Panc1 (cell line): ENCODE measurements at regions not wholly inside any gene's neighbourhood (a gene's known extent, or its start where the extent isn't known, plus 50 kb on each side); places are given as distances from the start of the nearest gene placed in this dataset.

Source experiments
- ATAC-seq: fragments of 200-7000 bp; cut with Tn5 transposase; 2 replicates; pipeline ENCODE4 v1.9.1; 2020; ENCODE audit warnings: mild to moderate bottlenecking, moderate library complexity
- BruUV-seq: library from RNA; stranded (reverse); fragments of 400-500 nt; replicated peaks from 2 replicates; lab custom pipeline; 2021; lab: Mats Ljungman, UMichigan
- CTCF ChIA-PET: fragments of 300-600 bp; sonication (Branson Sonifier 250); formaldehyde crosslinking; loops from one replicate; lab custom pipeline; 2022; ENCODE audit warnings: antibody characterized with exemption; lab: Charles Lee
- POLR2A ChIA-PET: fragments of 300-600 bp; sonication (Branson Sonifier 250); formaldehyde crosslinking; loops from one replicate; lab custom pipeline; 2022; ENCODE audit warnings: antibody characterized with exemption; lab: Charles Lee
- DNase-seq: peaks from one replicate; pipeline ENCODE4 v3.0.0-alpha.2; 2010; ENCODE audit warnings: low read depth, low spot score
- H3K27ac ChIP-seq: 2 replicates; pipeline ENCODE4 v1.5.1; 2011; ENCODE audit warnings: mild to moderate bottlenecking, low read length, inconsistent platforms
- H3K27me3 ChIP-seq: fragments of 200-500 bp; sonication (Bioruptor generic); 2 replicates; pipeline ENCODE4 v1.6.0; 2014; ENCODE audit warnings: low read length, inconsistent platforms; ENCODE audit not compliant: control insufficient read depth, insufficient read depth
- H3K36me3 ChIP-seq: fragments of 200-500 bp; sonication (Bioruptor generic); 2 replicates; pipeline ENCODE4 v1.5.1; 2014; ENCODE audit warnings: inconsistent platforms, mild to moderate bottlenecking, low read length, moderate library complexity; ENCODE audit not compliant: control insufficient read depth, insufficient read depth
- H3K4me1 ChIP-seq: 2 replicates; pipeline ENCODE4 v1.5.1; 2011; ENCODE audit warnings: inconsistent platforms, mild to moderate bottlenecking, low read length, moderate library complexity; ENCODE audit not compliant: control insufficient read depth, insufficient read depth
- H3K4me3 ChIP-seq, 2 experiments: 2 replicates each; pipeline ENCODE4 v1.5.1; 2011 to 2012; ENCODE audit warnings: low read depth in 2 of 2, low read length in 2 of 2, mild to moderate bottlenecking in 2 of 2, inconsistent platforms in 1 of 2, moderate library complexity in 1 of 2
- H3K9me3 ChIP-seq: fragments of 200-500 bp; sonication (Bioruptor generic); 2 replicates; pipeline ENCODE4 v1.5.1; 2014; ENCODE audit warnings: low read depth, mild to moderate bottlenecking, inconsistent platforms, low read length, moderate library complexity; ENCODE audit not compliant: control insufficient read depth, insufficient read depth
- CTCF ChIP-seq: fragments of 450-650 bp; IDR thresholded peaks from 2 replicates; pipeline ENCODE4 v1.5.1; 2017; ENCODE audit warnings: mild to moderate bottlenecking
- POLR2AphosphoS5 ChIP-seq: IDR thresholded peaks from 2 replicates; pipeline ENCODE4 v1.6.1; 2012; ENCODE audit warnings: mild to moderate bottlenecking, low read depth, low read length, moderate library complexity
- REST ChIP-seq, 2 experiments: IDR thresholded peaks; 2 replicates each; pipeline ENCODE4 v1.6.1; 2011 to 2012; ENCODE audit warnings: low read depth in 2 of 2, control low read depth in 1 of 2, low read length in 1 of 2, mild to moderate bottlenecking in 1 of 2, moderate library complexity in 1 of 2; ENCODE audit not compliant: insufficient read depth in 1 of 2
- SIN3A ChIP-seq: IDR thresholded peaks from 2 replicates; pipeline ENCODE4 v1.6.1; 2012; ENCODE audit warnings: low read depth, mild to moderate bottlenecking, low read length, moderate library complexity, borderline replicate concordance; ENCODE audit not compliant: insufficient read depth
- TCF7L2 ChIP-seq: IDR thresholded peaks from 2 replicates; pipeline ENCODE4 v1.6.1; 2011; ENCODE audit warnings: mild to moderate bottlenecking, low read depth, low read length, inconsistent platforms
- in situ Hi-C: cut with HindIII; loops from 2 replicates; pipeline ENCODE4 v1.10.0; 2016; ENCODE audit warnings: low sequenced_read_pairs, low pct_unique_long_range_greater_than_20kb
- intact Hi-C: fragments of 100-400 bp; cut with micrococcal nuclease; formaldehyde crosslinking; loops from one replicate; pipeline ENCODE4 v1.10.0; 2022; ENCODE audit not compliant: unreplicated experiment

- no peaks in the 10 kb centered on the region for H3K4me1 ChIP-seq
- H3K27ac ChIP-seq, result no peak overlapping the region
- no peak for DNase-seq
- in situ Hi-C loops (no loop called here), intact Hi-C loops (no loop called here)
- no peak for ATAC-seq
- H3K9me3 ChIP-seq, result no peaks in the 10 kb centered on the region
- no TSS peak for BruUV-seq
- no peak for TF ChIP-seq CTCF
- no peak for TF ChIP-seq POLR2AphosphoS5
- TF ChIP-seq SIN3A, result no peak
- TF ChIP-seq TCF7L2, result no peak
- TF ChIP-seq REST (IDR thresholded peaks at IDR 0.05; ENCODE audit: insufficient read depth in 1 of 2, low read depth in 2 of 2, low read length in 1 of 2), result no peak
- H3K27me3 ChIP-seq, result peaks cover 7% of the 10 kb centered on the region
- H3K4me3 ChIP-seq, result no peak overlapping the region
- ChIA-PET CTCF (no interaction called here), POLR2A (interaction anchor here (0.6 kb wide), 1 partner anchor 369 kb away, joined by 3 read pairs; no protein-coding TSS in a partner anchor)
- no peaks in the 10 kb centered on the region for H3K36me3 ChIP-seq
These were observed 336.3 kb upstream of the KIF2A start for GRCh38 chr5:61969755-61970154.

- H3K27me3 ChIP-seq, result peaks cover 7% of the 10 kb centered on the region
- H3K9me3 ChIP-seq, result no peaks in the 10 kb centered on the region
- intact Hi-C loops, result no loop called here
- no peak for DNase-seq
- H3K27ac ChIP-seq, result no peak overlapping the region
- no peak overlapping the region for H3K4me3 ChIP-seq
- ChIA-PET CTCF (no interaction called here), POLR2A (interaction anchor here (0.6 kb wide), 1 partner anchor 369 kb away, joined by 3 read pairs; no protein-coding TSS in a partner anchor)
- H3K4me1 ChIP-seq, result no peaks in the 10 kb centered on the region
- BruUV-seq, result no TSS peak
- H3K36me3 ChIP-seq, result no peaks in the 10 kb centered on the region
- in situ Hi-C loops, result no loop called here
- no peak for ATAC-seq
- TF ChIP-seq REST (IDR thresholded peaks at IDR 0.05; ENCODE audit: insufficient read depth in 1 of 2, low read depth in 2 of 2, low read length in 1 of 2), result no peak
- no peak for TF ChIP-seq CTCF
- no peak for TF ChIP-seq TCF7L2
- TF ChIP-seq POLR2AphosphoS5, result no peak
- no peak for TF ChIP-seq SIN3A
These were observed 335.8 kb upstream of the KIF2A start for GRCh38 chr5:61970218-61970617.
